HepG2 (cell line): ENCODE measurements at regions not wholly inside any gene's neighbourhood (a gene's known extent, or its start where the extent isn't known, plus 50 kb on each side); places are given as distances from the start of the nearest gene placed in this dataset.

Source experiments
- ATAC-seq: fragments of 200-7000 bp; cut with Tn5 transposase; 3 replicates; pipeline ENCODE4 v1.9.1; 2020; ENCODE audit warnings: mild to moderate bottlenecking, moderate library complexity
- BruUV-seq: library from RNA; stranded (reverse); fragments of 400-500 nt; replicated peaks from 2 replicates; lab custom pipeline; 2021; lab: Mats Ljungman, UMichigan
- CTCF ChIA-PET: fragments of 300-600 bp; formaldehyde crosslinking; extraction: SDS; loops from one replicate; lab custom pipeline; 2021; ENCODE audit warnings: low total read pairs, inconsistent platforms, low intra/inter-chr PET ratio; lab: Yijun Ruan, JAX
- POLR2A ChIA-PET: fragments of 350-600 bp; sonication (Branson Sonifier 250); formaldehyde crosslinking; loops from one replicate; lab custom pipeline; 2020; ENCODE audit warnings: antibody characterized with exemption, inconsistent platforms; lab: Yijun Ruan, JAX
- DNase-seq: peaks from one replicate; pipeline ENCODE4 v3.0.0-alpha.2; 2015; ENCODE audit warnings: low spot score
- FAIRE-seq: peaks from 3 replicates; lab custom pipeline; 2011; peaks lifted over from hg19 to GRCh38; lab: Jason Lieb, UNC
- H2AFZ ChIP-seq: one replicate; pipeline ENCODE4 v1.6.1; 2011; ENCODE audit warnings: low read length, inconsistent platforms
- H3K27ac ChIP-seq: fragments of 300-600 bp; 3 replicates; pipeline ENCODE4 v1.8.0; 2011; ENCODE audit warnings: mixed run types, mild to moderate bottlenecking, mixed read lengths, low read length, inconsistent platforms; ENCODE audit not compliant: insufficient read depth; ENCODE audit errors: extremely low read length
- H3K27me3 ChIP-seq, 2 experiments: fragments of 200-600 bp in 1 of 2; 2 replicates in 1 of 2; 3 replicates in 1 of 2; pipeline versions ENCODE4 v1.6.0 to v1.8.0; 2011; ENCODE audit warnings: low read length in 2 of 2, mild to moderate bottlenecking in 2 of 2, moderate library complexity in 2 of 2, inconsistent platforms in 1 of 2; ENCODE audit not compliant: insufficient read depth in 2 of 2, control insufficient read depth in 1 of 2
- H3K36me3 ChIP-seq, 2 experiments: fragments of 200-600 bp in 1 of 2; replicated peaks in 1 of 2; 2 replicates in 1 of 2; 3 replicates in 1 of 2; pipeline versions ENCODE4 v1.5.1 to v1.8.0; 2011; ENCODE audit warnings: low read length in 2 of 2, inconsistent platforms in 1 of 2; ENCODE audit not compliant: insufficient read depth in 2 of 2, control insufficient read depth in 1 of 2
- H3K4me1 ChIP-seq: 2 replicates; pipeline ENCODE4 v1.5.1; 2012; ENCODE audit warnings: low read length, inconsistent platforms; ENCODE audit not compliant: insufficient read depth
- H3K4me2 ChIP-seq: 2 replicates; pipeline ENCODE4 v1.6.0; 2011; ENCODE audit warnings: low read depth, low read length, inconsistent platforms
- H3K4me3 ChIP-seq, 3 experiments: fragments of 200-600 bp in 1 of 3; sonication (generic), shearing (Covaris generic) in 1 of 3; replicated peaks in 1 of 3; 2 replicates each; pipeline ENCODE4 v1.5.1; 2011 to 2016; ENCODE audit warnings: low read length in 3 of 3, inconsistent platforms in 2 of 3, low read depth in 2 of 3, mild to moderate bottlenecking in 2 of 3, control low read depth in 1 of 3, mixed read lengths in 1 of 3; ENCODE audit not compliant: insufficient read depth in 1 of 3
- H3K79me2 ChIP-seq: one replicate; pipeline ENCODE4 v1.6.1; 2011; ENCODE audit warnings: low read length, inconsistent platforms; ENCODE audit not compliant: insufficient read depth
- H3K9ac ChIP-seq: 2 replicates; pipeline ENCODE4 v1.6.0; 2011; ENCODE audit warnings: mild to moderate bottlenecking, low read depth, low read length, inconsistent platforms; ENCODE audit not compliant: insufficient read depth
- H3K9me3 ChIP-seq: 2 replicates; pipeline ENCODE4 v1.5.1; 2012; ENCODE audit warnings: mild to moderate bottlenecking, low read length
- H4K20me1 ChIP-seq: 2 replicates; pipeline ENCODE4 v1.6.0; 2011; ENCODE audit warnings: inconsistent platforms, mild to moderate bottlenecking, low read length, moderate library complexity; ENCODE audit not compliant: insufficient read depth
- DPF2 ChIP-seq: sonication (generic); formaldehyde crosslinking; IDR thresholded peaks from 2 replicates; pipeline ENCODE4 v1.4.0; 2020; ENCODE audit warnings: mild to moderate bottlenecking, low read depth, missing genetic modification reagents, borderline replicate concordance
- GTF2F1 ChIP-seq: fragments of 150-350 bp; IDR thresholded peaks from 2 replicates; pipeline ENCODE4 v1.6.1; 2014; ENCODE audit warnings: low read length
- MYPOP ChIP-seq: sonication (generic); formaldehyde crosslinking; IDR thresholded peaks from 2 replicates; pipeline ENCODE4 v1.8.1; 2023; ENCODE audit warnings: mild to moderate bottlenecking, moderate library complexity, missing genetic modification reagents
- NFE2L1 ChIP-seq: sonication (generic); formaldehyde crosslinking; IDR thresholded peaks from 2 replicates; pipeline ENCODE4 v1.4.0; 2020; ENCODE audit warnings: missing genetic modification reagents, mild to moderate bottlenecking, borderline replicate concordance
- PAWR ChIP-seq: sonication (generic); formaldehyde crosslinking; IDR thresholded peaks from 2 replicates; pipeline ENCODE4 v1.4.0; 2020; ENCODE audit warnings: missing genetic modification reagents, mild to moderate bottlenecking, borderline replicate concordance
- ZNF207 ChIP-seq: fragments of 450-650 bp; IDR thresholded peaks from 2 replicates; pipeline ENCODE4 v1.6.1; 2016; ENCODE audit warnings: antibody characterized with exemption, borderline replicate concordance
- WGBS: methylation state at CpG from one replicate; pipeline ENCODE4 v1.1.6; 2017; ENCODE audit warnings: low lambda C conversion rate; 5-methylcytosine and 5-hydroxymethylcytosine counted together
- in situ Hi-C: cut with HindIII; loops from 2 replicates; pipeline ENCODE4 v1.10.0; 2017; ENCODE audit warnings: low pct_unique_long_range_greater_than_20kb; ENCODE audit not compliant: extremely low pct_ligation_motif_present
- intact Hi-C: fragments of 100-400 bp; cut with micrococcal nuclease; formaldehyde crosslinking; loops from one replicate; pipeline ENCODE4 v1.10.0; 2022; ENCODE audit not compliant: unreplicated experiment

- ATAC-seq (no peak), FAIRE-seq (no peak), DNase-seq (no peak)
- H2AFZ ChIP-seq: no peak overlapping the region
- BruUV-seq: no TSS peak
- no peaks in the 10 kb centered on the region for H3K36me3 ChIP-seq
- CTCF ChIA-PET: no interaction called here
- H3K27me3 ChIP-seq: no peaks in the 10 kb centered on the region
- in situ Hi-C loops (no loop called here), intact Hi-C loops (no loop called here)
- H3K27ac ChIP-seq: no peak overlapping the region
- H4K20me1 ChIP-seq: no peaks in the 10 kb centered on the region
- TF ChIP-seq ZNF207: no peak
- no peak for TF ChIP-seq DPF2 (CRISPR knock-in tag)
- H3K4me2 ChIP-seq: no peak overlapping the region
- POLR2A ChIA-PET: no interaction called here
- H3K9ac ChIP-seq: no peak overlapping the region
- no peaks in the 10 kb centered on the region for H3K9me3 ChIP-seq
- WGBS: 4% methylated on average over 1 of the region's 1 CpG
- H3K4me1 ChIP-seq: no peaks in the 10 kb centered on the region
- no peaks in the 10 kb centered on the region for H3K79me2 ChIP-seq
- no peak overlapping the region for H3K4me3 ChIP-seq
Measured at GRCh38 chr12:25835385-25835784, 123.1 kb upstream of the RASSF8 start.

GRCh38 chr12:25838007-25838406 is 120.5 kb upstream of the RASSF8 start:
- DNase-seq (no peak), ATAC-seq (no peak), FAIRE-seq (no peak)
- no peaks in the 10 kb centered on the region for H3K79me2 ChIP-seq
- ChIA-PET POLR2A (no interaction called here), CTCF (no interaction called here)
- no peak overlapping the region for H3K4me3 ChIP-seq
- no peak overlapping the region for H2AFZ ChIP-seq
- no peaks in the 10 kb centered on the region for H3K27me3 ChIP-seq
- no peak overlapping the region for H3K4me2 ChIP-seq
- no peaks in the 10 kb centered on the region for H3K36me3 ChIP-seq
- intact Hi-C loops (no loop called here), in situ Hi-C loops (no loop called here)
- H3K9ac ChIP-seq: no peak overlapping the region
- H3K4me1 ChIP-seq: no peaks in the 10 kb centered on the region
- no peaks in the 10 kb centered on the region for H4K20me1 ChIP-seq
- no TSS peak for BruUV-seq
- no peak overlapping the region for H3K27ac ChIP-seq
- 6% methylated on average over 3 of the region's 3 CpGs for WGBS
- TF ChIP-seq GTF2F1: no peak
- no peak for TF ChIP-seq NFE2L1 (CRISPR knock-in tag)
- TF ChIP-seq PAWR (CRISPR knock-in tag): no peak
- no peak for TF ChIP-seq MYPOP (CRISPR knock-in tag)
- H3K9me3 ChIP-seq: no peaks in the 10 kb centered on the region
